ENCODE measurements at regions not wholly inside any gene's neighbourhood (a gene's known extent, or its start where the extent isn't known, plus 50 kb on each side); places are given as distances from the start of the nearest gene placed in this dataset.

- Histone ChIP-seq H3K27ac (no peak overlapping the region), H3K9me3 (no peaks in the 10 kb centered on the region), H3K27me3 (peaks cover 0 to 15% of the 10 kb centered on the region in 2 donors), H3K4me1 (no peaks in the 10 kb centered on the region), H3K4me3 (no peak overlapping the region), H3K36me3 (no peaks in the 10 kb centered on the region)
- ATAC-seq, result no peak
- no peak for DNase-seq
- intact Hi-C loops (cut with DNase I), result no loop called here
- TF ChIP-seq CTCF (IDR thresholded peaks at IDR 0.05), result no peak
These were observed 61.6 kb upstream of the KLHL29 start for GRCh38 chr2:23323198-23323916.

- TF ChIP-seq CTCF (IDR thresholded peaks at IDR 0.05), result no peak
- Histone ChIP-seq H3K27ac (no peak overlapping the region), H3K4me3 (no peak overlapping the region), H3K27me3 (peaks cover 0 to 15% of the 10 kb centered on the region in 2 donors), H3K4me1 (no peaks in the 10 kb centered on the region), H3K9me3 (no peaks in the 10 kb centered on the region), H3K36me3 (no peaks in the 10 kb centered on the region)
- intact Hi-C loops (cut with DNase I), result no loop called here
- no peak for ATAC-seq
- DNase-seq, result no peak
These were observed 60.9 kb upstream of the KLHL29 start for GRCh38 chr2:23323917-23324680.

- H3K9me3 ChIP-seq, result no peaks in the 10 kb centered on the region
- ATAC-seq (no peak), DNase-seq (no peak)
- H3K4me1 ChIP-seq, result no peaks in the 10 kb centered on the region
- H3K4me3 ChIP-seq, result no peak overlapping the region
- TF ChIP-seq CTCF (IDR thresholded peaks at IDR 0.05), result no peak
- H3K27me3 ChIP-seq, result no peaks in the 10 kb centered on the region
- no peaks in the 10 kb centered on the region for H3K36me3 ChIP-seq
- intact Hi-C loops (cut with DNase I), result no loop called here
- no peak overlapping the region for H3K27ac ChIP-seq
These were observed 58.6 kb upstream of the KLHL29 start for GRCh38 chr2:23326330-23326729.

GRCh38 chr2:23327416-23327815 lies 57.6 kb upstream of the KLHL29 start:
- ATAC-seq (no peak), DNase-seq (no peak)
- no peaks in the 10 kb centered on the region for H3K36me3 ChIP-seq
- H3K27ac ChIP-seq, result no peak overlapping the region
- no peak for TF ChIP-seq CTCF (IDR thresholded peaks at IDR 0.05)
- intact Hi-C loops (cut with DNase I), result no loop called here
- H3K9me3 ChIP-seq, result no peaks in the 10 kb centered on the region
- H3K4me3 ChIP-seq, result no peak overlapping the region
- no peaks in the 10 kb centered on the region for H3K4me1 ChIP-seq
- no peaks in the 10 kb centered on the region for H3K27me3 ChIP-seq

DNA sequence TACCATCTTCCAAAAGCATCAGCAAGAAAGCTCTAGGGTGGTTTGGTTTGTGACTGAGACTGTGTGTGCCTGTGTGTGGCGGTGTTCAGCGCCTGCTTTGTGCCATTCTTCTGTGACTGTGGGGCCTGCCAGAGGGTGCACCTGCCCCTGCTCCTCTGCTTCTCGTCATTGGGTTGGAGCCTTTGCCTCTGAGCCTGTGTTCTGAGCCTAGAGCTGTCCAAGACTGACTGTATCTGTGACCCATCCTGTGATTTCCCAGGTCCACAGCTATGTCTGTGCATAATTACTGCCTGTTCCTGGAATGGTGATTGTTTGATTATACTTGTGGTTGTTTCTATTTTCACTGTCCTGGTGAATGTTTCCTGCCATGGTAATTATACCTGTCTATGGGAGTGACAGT lies 57.1 kb upstream of the KLHL29 start:
- no peak overlapping the region for H3K4me3 ChIP-seq
- H3K27ac ChIP-seq, result no peak overlapping the region
- no peak for ATAC-seq
- H3K27me3 ChIP-seq, result no peaks in the 10 kb centered on the region
- H3K4me1 ChIP-seq, result no peaks in the 10 kb centered on the region
- no peak for DNase-seq
- TF ChIP-seq CTCF (IDR thresholded peaks at IDR 0.05), result no peak
- no peaks in the 10 kb centered on the region for H3K9me3 ChIP-seq
- no peaks in the 10 kb centered on the region for H3K36me3 ChIP-seq
- intact Hi-C loops (cut with DNase I), result no loop called here
